HCT116 (cell line): ENCODE measurements at regions not wholly inside any gene's neighbourhood (a gene's known extent, or its start where the extent isn't known, plus 50 kb on each side); places are given as distances from the start of the nearest gene placed in this dataset.

Source experiments
- ATAC-seq: fragments of 200-7000 bp; cut with Tn5 transposase; 2 replicates; pipeline ENCODE4 v1.9.1; 2020; ENCODE audit warnings: mild to moderate bottlenecking, moderate library complexity
- BruUV-seq: library from RNA; stranded (reverse); fragments of 400-500 nt; replicated peaks from 2 replicates; lab custom pipeline; 2021; lab: Mats Ljungman, UMichigan
- CTCF ChIA-PET: fragments of 300-600 bp; sonication (Branson Sonifier 250); formaldehyde crosslinking; loops from one replicate; lab custom pipeline; 2021; ENCODE audit warnings: antibody characterized with exemption; lab: Charles Lee
- POLR2A ChIA-PET: fragments of 300-600, 350-600 bp; sonication (Branson Sonifier 250); formaldehyde crosslinking; loops from one replicate; lab custom pipeline; 2021; ENCODE audit warnings: antibody characterized with exemption; lab: Charles Lee
- RAD21 ChIA-PET, 2 experiments: fragments of 300-600 bp; sonication (Branson Sonifier 250); formaldehyde crosslinking; loops; one replicate each; lab custom pipeline; 2023; ENCODE audit warnings: low total read pairs in 2 of 2; ENCODE audit not compliant: uncharacterized antibody in 2 of 2, unreplicated experiment in 2 of 2, low non-redundant PET in 1 of 2; lab: Charles Lee
- DNase-seq: peaks from one replicate; pipeline ENCODE4 v3.0.0-alpha.2; 2010; ENCODE audit warnings: low read depth, low spot score
- H2AFZ ChIP-seq: fragments of 200-600 bp; shearing (Covaris generic), sonication (generic); 2 replicates; pipeline ENCODE4 v1.6.1; 2017; ENCODE audit warnings: low read depth, mixed run types, mixed read lengths, antibody characterized with exemption, low read length; ENCODE audit not compliant: poor library complexity, severe bottlenecking
- H3K27ac ChIP-seq: 2 replicates; pipeline ENCODE4 v1.5.1; 2012; ENCODE audit warnings: low read depth, low read length
- H3K27me3 ChIP-seq: fragments of 200-600 bp; sonication (generic); 2 replicates; pipeline ENCODE4 v1.6.1; 2016; ENCODE audit warnings: mixed run types, low read length, mixed read lengths; ENCODE audit not compliant: insufficient read depth
- H3K36me3 ChIP-seq, 2 experiments: fragments of 200-500 bp in 1 of 2; fragments of 200-600 bp in 1 of 2; sonication (Bioruptor generic) in 1 of 2; sonication (generic) in 1 of 2; 2 replicates each; pipeline versions ENCODE4 v1.5.1 to v1.6.1; 2014 to 2016; ENCODE audit warnings: low read length in 2 of 2, inconsistent platforms in 1 of 2, mixed read lengths in 1 of 2, mixed run types in 1 of 2; ENCODE audit not compliant: insufficient read depth in 2 of 2, control insufficient read depth in 1 of 2
- H3K4me1 ChIP-seq, 2 experiments: fragments of 200-600 bp in 1 of 2; sonication (generic) in 1 of 2; 2 replicates each; pipeline versions ENCODE4 v1.5.1 to v1.6.1; 2012 to 2017; ENCODE audit warnings: low read length in 2 of 2, inconsistent platforms in 1 of 2, mild to moderate bottlenecking in 1 of 2, mixed read lengths in 1 of 2, mixed run types in 1 of 2, moderate library complexity in 1 of 2; ENCODE audit not compliant: insufficient read depth in 2 of 2, control insufficient read depth in 1 of 2
- H3K4me2 ChIP-seq: fragments of 200-600 bp; sonication (generic); 2 replicates; pipeline ENCODE4 v1.6.1; 2017; ENCODE audit warnings: mixed run types, low read length, mixed read lengths
- H3K4me3 ChIP-seq, 2 experiments: fragments of 200-600 bp in 1 of 2; sonication (generic) in 1 of 2; replicated peaks in 1 of 2; 2 replicates each; pipeline ENCODE4 v1.5.1; 2011 to 2016; ENCODE audit warnings: low read length in 2 of 2, control low read depth in 1 of 2, low read depth in 1 of 2, mild to moderate bottlenecking in 1 of 2, mixed read lengths in 1 of 2, mixed run types in 1 of 2
- H3K79me2 ChIP-seq: fragments of 200-600 bp; sonication (generic); 2 replicates; pipeline ENCODE4 v1.6.1; 2017; ENCODE audit warnings: mild to moderate bottlenecking, mixed run types, low read length, moderate library complexity, mixed read lengths; ENCODE audit not compliant: insufficient read depth
- H3K9ac ChIP-seq: fragments of 200-600 bp; sonication (generic); 2 replicates; pipeline ENCODE4 v1.6.1; 2016; ENCODE audit warnings: low read length, mixed read lengths
- H3K9me2 ChIP-seq: fragments of 200-600 bp; sonication (generic), shearing (Covaris generic); 2 replicates; pipeline ENCODE4 v1.6.1; 2017; ENCODE audit warnings: mixed run types, mild to moderate bottlenecking, moderate library complexity; ENCODE audit not compliant: insufficient read depth
- H3K9me3 ChIP-seq, 2 experiments: fragments of 200-500 bp in 1 of 2; fragments of 200-600 bp in 1 of 2; sonication (Bioruptor generic) in 1 of 2; sonication (generic) in 1 of 2; 2 replicates each; pipeline ENCODE4 v1.6.1; 2014 to 2017; ENCODE audit warnings: low read length in 2 of 2, mixed read lengths in 2 of 2, inconsistent platforms in 1 of 2, low read depth in 1 of 2, mild to moderate bottlenecking in 1 of 2, mixed run types in 1 of 2, moderate library complexity in 1 of 2; ENCODE audit not compliant: control insufficient read depth in 1 of 2, insufficient read depth in 1 of 2
- H4K20me1 ChIP-seq: fragments of 200-600 bp; sonication (generic), shearing (Covaris generic); 2 replicates; pipeline ENCODE4 v1.6.1; 2017; ENCODE audit warnings: mixed run types, mild to moderate bottlenecking, moderate library complexity; ENCODE audit not compliant: insufficient read depth
- EGR1 ChIP-seq: IDR thresholded peaks from 2 replicates; pipeline ENCODE4 v1.6.1; 2012; ENCODE audit warnings: low read depth
- ELF1 ChIP-seq: IDR thresholded peaks from 2 replicates; pipeline ENCODE4 v1.6.1; 2012; ENCODE audit warnings: low read depth, borderline replicate concordance
- EZH2 ChIP-seq: fragments of 200-600 bp; sonication (generic); IDR thresholded peaks from 2 replicates; pipeline ENCODE4 v1.6.1; 2017; ENCODE audit warnings: antibody characterized with exemption, mixed run types
- EZH2phosphoT487 ChIP-seq: fragments of 200-600 bp; IDR thresholded peaks from 2 replicates; pipeline ENCODE4 v1.6.1; 2018; ENCODE audit warnings: antibody characterized with exemption, borderline replicate concordance
- FOSL1 ChIP-seq: IDR thresholded peaks from 2 replicates; pipeline ENCODE4 v1.6.1; 2012; ENCODE audit warnings: low read depth
- JUND ChIP-seq: IDR thresholded peaks from 2 replicates; pipeline ENCODE4 v1.6.1; 2012
- POLR2A ChIP-seq: IDR thresholded peaks from 2 replicates; pipeline ENCODE4 v1.7.0; 2011; ENCODE audit warnings: borderline replicate concordance; ENCODE audit not compliant: insufficient read depth, insufficient read length; ENCODE audit errors: extremely low read depth
- SIN3A ChIP-seq: IDR thresholded peaks from 2 replicates; pipeline ENCODE4 v1.6.1; 2012; ENCODE audit warnings: low read depth
- SP1 ChIP-seq: IDR thresholded peaks from 2 replicates; pipeline ENCODE4 v1.6.1; 2012; ENCODE audit warnings: low read depth
- TCF7L2 ChIP-seq: IDR thresholded peaks from 2 replicates; pipeline ENCODE4 v1.7.0; 2011; ENCODE audit warnings: borderline replicate concordance, inconsistent platforms; ENCODE audit not compliant: insufficient read depth, insufficient read length; ENCODE audit errors: extremely low read depth
- ZNF274 ChIP-seq: fragments of 200-500 bp; sonication (Bioruptor generic); IDR thresholded peaks from 2 replicates; pipeline ENCODE4 v1.6.1; 2014; ENCODE audit warnings: mild to moderate bottlenecking, low read depth, low read length, inconsistent platforms
- intact Hi-C: fragments of 100-400 bp; cut with micrococcal nuclease; formaldehyde crosslinking; loops from 2 replicates; pipeline ENCODE4 v1.10.0; 2022
- TF ChIP-seq, protein P1 (sequence below), 3 experiments: fragments of 200-600 bp in 1 of 3; sonication (generic) in 1 of 3; IDR thresholded peaks in 2 of 3; conservative IDR thresholded peaks in 1 of 3; 2 replicates each; pipeline ENCODE4 v1.5.1; 2012 to 2017; ENCODE audit warnings: low read depth in 2 of 3, low read length in 2 of 3, antibody characterized with exemption in 1 of 3, borderline replicate concordance in 1 of 3, control low read depth in 1 of 3, mild to moderate bottlenecking in 1 of 3, mixed read lengths in 1 of 3, mixed run types in 1 of 3, moderate library complexity in 1 of 3; ENCODE audit not compliant: insufficient read depth in 1 of 3
- TF ChIP-seq, protein P2 (sequence below): IDR thresholded peaks from 2 replicates; pipeline ENCODE4 v1.6.1; 2012

DNA sequence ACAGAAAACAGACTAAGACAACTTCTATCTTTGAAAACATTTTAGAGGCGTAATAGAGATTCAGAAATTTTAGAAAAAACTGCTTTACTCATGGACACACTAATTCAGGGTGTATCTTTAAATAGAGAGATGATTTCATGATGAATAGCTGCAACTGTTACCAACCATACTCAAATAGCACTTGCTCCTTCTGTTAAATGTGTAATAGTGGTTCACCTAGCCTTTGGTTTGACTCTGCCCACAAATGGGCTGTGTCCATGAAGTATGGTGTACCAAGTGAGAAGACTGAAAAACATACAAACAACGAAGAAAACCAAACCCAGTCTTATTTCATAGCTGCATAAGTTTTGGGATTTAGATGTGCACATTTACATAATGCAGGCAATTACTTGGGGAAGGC, 610.6 kb downstream of the PLCL1 start:
- ChIA-PET RAD21 (no interaction called here), POLR2A (no interaction called here), CTCF (no interaction called here)
- TF ChIP-seq ELF1 (no peak), JUND (no peak), EZH2phosphoT487 (no peak), SIN3A (no peak), SP1 (no peak), EZH2 (no peak), POLR2A (no peak), FOSL1 (no peak), ZNF274 (no peak), EGR1 (no peak), TCF7L2 (no peak)
- TF ChIP-seq, protein P1, sequence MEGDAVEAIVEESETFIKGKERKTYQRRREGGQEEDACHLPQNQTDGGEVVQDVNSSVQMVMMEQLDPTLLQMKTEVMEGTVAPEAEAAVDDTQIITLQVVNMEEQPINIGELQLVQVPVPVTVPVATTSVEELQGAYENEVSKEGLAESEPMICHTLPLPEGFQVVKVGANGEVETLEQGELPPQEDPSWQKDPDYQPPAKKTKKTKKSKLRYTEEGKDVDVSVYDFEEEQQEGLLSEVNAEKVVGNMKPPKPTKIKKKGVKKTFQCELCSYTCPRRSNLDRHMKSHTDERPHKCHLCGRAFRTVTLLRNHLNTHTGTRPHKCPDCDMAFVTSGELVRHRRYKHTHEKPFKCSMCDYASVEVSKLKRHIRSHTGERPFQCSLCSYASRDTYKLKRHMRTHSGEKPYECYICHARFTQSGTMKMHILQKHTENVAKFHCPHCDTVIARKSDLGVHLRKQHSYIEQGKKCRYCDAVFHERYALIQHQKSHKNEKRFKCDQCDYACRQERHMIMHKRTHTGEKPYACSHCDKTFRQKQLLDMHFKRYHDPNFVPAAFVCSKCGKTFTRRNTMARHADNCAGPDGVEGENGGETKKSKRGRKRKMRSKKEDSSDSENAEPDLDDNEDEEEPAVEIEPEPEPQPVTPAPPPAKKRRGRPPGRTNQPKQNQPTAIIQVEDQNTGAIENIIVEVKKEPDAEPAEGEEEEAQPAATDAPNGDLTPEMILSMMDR (IDR thresholded peaks at IDR 0.05 in 2 of 3, conservative IDR thresholded peaks at IDR 0.05 in 1 of 3; ENCODE audit: borderline replicate concordance in 1 of 3, insufficient read depth in 1 of 3, low read depth in 2 of 3, low read length in 2 of 3) = no peak
- TF ChIP-seq, protein P2, sequence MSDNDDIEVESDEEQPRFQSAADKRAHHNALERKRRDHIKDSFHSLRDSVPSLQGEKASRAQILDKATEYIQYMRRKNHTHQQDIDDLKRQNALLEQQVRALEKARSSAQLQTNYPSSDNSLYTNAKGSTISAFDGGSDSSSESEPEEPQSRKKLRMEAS = no peak
- intact Hi-C loops = no loop called here
- no peak overlapping the region for H2AFZ ChIP-seq
- no peak overlapping the region for H3K4me2 ChIP-seq
- no peak for DNase-seq
- no peaks in the 10 kb centered on the region for H3K4me1 ChIP-seq
- H3K27ac ChIP-seq = no peak overlapping the region
- no peak overlapping the region for H3K4me3 ChIP-seq
- no peaks in the 10 kb centered on the region for H3K36me3 ChIP-seq
- no peak overlapping the region for H3K9ac ChIP-seq
- no peak for ATAC-seq
- no peaks in the 10 kb centered on the region for H3K79me2 ChIP-seq
- no TSS peak for BruUV-seq
- no peaks in the 10 kb centered on the region for H4K20me1 ChIP-seq
- no peaks in the 10 kb centered on the region for H3K9me2 ChIP-seq
- 0 out of 2 replicates have a peak, but pooled peaks cover 5% of the 10 kb centered on the region for H3K27me3 ChIP-seq
- no peaks in the 10 kb centered on the region for H3K9me3 ChIP-seq
